ENCODE measurements at regions not wholly inside any gene's neighbourhood (a gene's known extent, or its start where the extent isn't known, plus 50 kb on each side); places are given as distances from the start of the nearest gene placed in this dataset.

GRCh38 chr14:54050759-54051158 is 94.1 kb upstream of the BMP4 start:
- FAIRE-seq = no peak

GRCh38 chr14:54052696-54053385 is 96.2 kb upstream of the BMP4 start:
- TF ChIP-seq POLR2A (IDR thresholded peaks at IDR 0.05; ENCODE audit: low read depth, low read length) (no peak), TAF1 (IDR thresholded peaks at IDR 0.05; ENCODE audit: borderline replicate concordance, low read depth, low read length) (no peak), POLR2AphosphoS5 (IDR thresholded peaks at IDR 0.05; ENCODE audit: low read depth, low read length) (no peak)
- FAIRE-seq (no peak), DNase-seq (ENCODE audit: insufficient read length) (no peak)

More at GRCh38 chr14:54050759-54051158, 94.1 kb upstream of the BMP4 start:
- TF ChIP-seq POLR2A (IDR thresholded peaks at IDR 0.05; ENCODE audit: low read depth, low read length) (no peak), POLR2AphosphoS5 (IDR thresholded peaks at IDR 0.05; ENCODE audit: low read depth, low read length) (no peak), TAF1 (IDR thresholded peaks at IDR 0.05; ENCODE audit: borderline replicate concordance, low read depth, low read length) (no peak)
- no peak for DNase-seq (ENCODE audit: insufficient read length)

- FAIRE-seq (no peak), DNase-seq (ENCODE audit: insufficient read length) (no peak)
- TF ChIP-seq TAF1 (IDR thresholded peaks at IDR 0.05; ENCODE audit: borderline replicate concordance, low read depth, low read length) (no peak), POLR2AphosphoS5 (IDR thresholded peaks at IDR 0.05; ENCODE audit: low read depth, low read length) (no peak), POLR2A (IDR thresholded peaks at IDR 0.05; ENCODE audit: low read depth, low read length) (no peak)
These were observed 96.7 kb upstream of the BMP4 start for GRCh38 chr14:54053386-54053745.

GRCh38 chr14:54058505-54058904 is 101.9 kb upstream of the BMP4 start:
- TF ChIP-seq POLR2AphosphoS5 (IDR thresholded peaks at IDR 0.05; ENCODE audit: low read depth, low read length) (no peak), TAF1 (IDR thresholded peaks at IDR 0.05; ENCODE audit: borderline replicate concordance, low read depth, low read length) (no peak)
- DNase-seq (ENCODE audit: insufficient read length) = no peak
- no peak for FAIRE-seq

GRCh38 chr14:54083549-54084239 is 127.1 kb upstream of the BMP4 start:
- DNase-seq (ENCODE audit: insufficient read length) (no peak), FAIRE-seq (no peak)
- TF ChIP-seq POLR2A (IDR thresholded peaks at IDR 0.05; ENCODE audit: low read depth, low read length) (no peak), POLR2AphosphoS5 (IDR thresholded peaks at IDR 0.05; ENCODE audit: low read depth, low read length) (no peak), TAF1 (IDR thresholded peaks at IDR 0.05; ENCODE audit: borderline replicate concordance, low read depth, low read length) (no peak)

- FAIRE-seq (no peak), DNase-seq (ENCODE audit: insufficient read length) (no peak)
- TF ChIP-seq TAF1 (IDR thresholded peaks at IDR 0.05; ENCODE audit: borderline replicate concordance, low read depth, low read length) (no peak), POLR2AphosphoS5 (IDR thresholded peaks at IDR 0.05; ENCODE audit: low read depth, low read length) (no peak), POLR2A (IDR thresholded peaks at IDR 0.05; ENCODE audit: low read depth, low read length) (no peak)
These were observed 128.7 kb upstream of the BMP4 start for GRCh38 chr14:54085232-54085761.

- no peak for FAIRE-seq
- no peak for DNase-seq (ENCODE audit: insufficient read length)
- TF ChIP-seq POLR2AphosphoS5 (IDR thresholded peaks at IDR 0.05; ENCODE audit: low read depth, low read length) (no peak), TAF1 (IDR thresholded peaks at IDR 0.05; ENCODE audit: borderline replicate concordance, low read depth, low read length) (no peak), POLR2A (IDR thresholded peaks at IDR 0.05; ENCODE audit: low read depth, low read length) (no peak)
These were observed 129.2 kb upstream of the BMP4 start for GRCh38 chr14:54085841-54086240.

- FAIRE-seq = no peak
- no peak for DNase-seq (ENCODE audit: insufficient read length)
- TF ChIP-seq POLR2A (IDR thresholded peaks at IDR 0.05; ENCODE audit: low read depth, low read length) = no peak
- TF ChIP-seq TAF1 (IDR thresholded peaks at IDR 0.05; ENCODE audit: borderline replicate concordance, low read depth, low read length) = no peak
- TF ChIP-seq POLR2AphosphoS5 (IDR thresholded peaks at IDR 0.05; ENCODE audit: low read depth, low read length) = no peak
These were observed 130.1 kb upstream of the BMP4 start for GRCh38 chr14:54086767-54087166.

GRCh38 chr14:54087376-54087775 is 130.8 kb upstream of the BMP4 start:
- no peak for TF ChIP-seq POLR2AphosphoS5 (IDR thresholded peaks at IDR 0.05; ENCODE audit: low read depth, low read length)
- no peak for TF ChIP-seq TAF1 (IDR thresholded peaks at IDR 0.05; ENCODE audit: borderline replicate concordance, low read depth, low read length)
- no peak for TF ChIP-seq POLR2A (IDR thresholded peaks at IDR 0.05; ENCODE audit: low read depth, low read length)
- no peak for DNase-seq (ENCODE audit: insufficient read length)
- FAIRE-seq = no peak

- DNase-seq (ENCODE audit: insufficient read length) (no peak), FAIRE-seq (no peak)
- no peak for TF ChIP-seq POLR2AphosphoS5 (IDR thresholded peaks at IDR 0.05; ENCODE audit: low read depth, low read length)
- no peak for TF ChIP-seq TAF1 (IDR thresholded peaks at IDR 0.05; ENCODE audit: borderline replicate concordance, low read depth, low read length)
- TF ChIP-seq POLR2A (IDR thresholded peaks at IDR 0.05; ENCODE audit: low read depth, low read length) = no peak
These were observed 131.6 kb upstream of the BMP4 start for GRCh38 chr14:54088271-54088670.

- TF ChIP-seq TAF1 (IDR thresholded peaks at IDR 0.05; ENCODE audit: borderline replicate concordance, low read depth, low read length) (no peak), POLR2A (IDR thresholded peaks at IDR 0.05; ENCODE audit: low read depth, low read length) (no peak), POLR2AphosphoS5 (IDR thresholded peaks at IDR 0.05; ENCODE audit: low read depth, low read length) (no peak)
- FAIRE-seq (no peak), DNase-seq (ENCODE audit: insufficient read length) (no peak)
These were observed 133.6 kb upstream of the BMP4 start for GRCh38 chr14:54090274-54090673.

- no peak for FAIRE-seq
These were observed 138.1 kb upstream of the BMP4 start for GRCh38 chr14:54094765-54095164.

More at GRCh38 chr14:54094765-54095164, 138.1 kb upstream of the BMP4 start:
- no peak for DNase-seq (ENCODE audit: insufficient read length)
- no peak for TF ChIP-seq TAF1 (IDR thresholded peaks at IDR 0.05; ENCODE audit: borderline replicate concordance, low read depth, low read length)
- TF ChIP-seq POLR2A (IDR thresholded peaks at IDR 0.05; ENCODE audit: low read depth, low read length) = no peak
- TF ChIP-seq POLR2AphosphoS5 (IDR thresholded peaks at IDR 0.05; ENCODE audit: low read depth, low read length) = no peak

All from GM12892 (cell line).